ENCODE measurements at regions not wholly inside any gene's neighbourhood (a gene's known extent, or its start where the extent isn't known, plus 50 kb on each side); places are given as distances from the start of the nearest gene placed in this dataset.

DNA sequence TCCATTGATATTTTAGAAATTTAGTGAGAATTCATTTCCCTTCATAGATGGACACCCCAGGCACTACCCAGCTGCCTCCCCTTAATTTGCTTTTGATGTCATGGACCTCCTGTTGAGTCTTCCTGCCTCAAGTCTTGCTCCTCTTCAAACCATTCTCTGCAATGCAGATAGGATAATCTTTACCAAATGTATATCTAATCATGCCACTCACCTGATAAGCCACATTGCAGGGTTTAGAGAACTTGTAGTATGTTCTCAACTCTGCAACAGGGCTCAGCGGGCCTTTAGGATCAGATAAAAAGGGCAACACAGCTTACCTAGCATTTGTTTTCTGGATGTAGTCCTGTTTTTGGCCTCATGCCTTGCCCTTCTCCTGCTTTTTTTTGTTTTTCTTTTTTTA lies 234.5 kb downstream of the EMP1 start:
- TF ChIP-seq, protein P1, sequence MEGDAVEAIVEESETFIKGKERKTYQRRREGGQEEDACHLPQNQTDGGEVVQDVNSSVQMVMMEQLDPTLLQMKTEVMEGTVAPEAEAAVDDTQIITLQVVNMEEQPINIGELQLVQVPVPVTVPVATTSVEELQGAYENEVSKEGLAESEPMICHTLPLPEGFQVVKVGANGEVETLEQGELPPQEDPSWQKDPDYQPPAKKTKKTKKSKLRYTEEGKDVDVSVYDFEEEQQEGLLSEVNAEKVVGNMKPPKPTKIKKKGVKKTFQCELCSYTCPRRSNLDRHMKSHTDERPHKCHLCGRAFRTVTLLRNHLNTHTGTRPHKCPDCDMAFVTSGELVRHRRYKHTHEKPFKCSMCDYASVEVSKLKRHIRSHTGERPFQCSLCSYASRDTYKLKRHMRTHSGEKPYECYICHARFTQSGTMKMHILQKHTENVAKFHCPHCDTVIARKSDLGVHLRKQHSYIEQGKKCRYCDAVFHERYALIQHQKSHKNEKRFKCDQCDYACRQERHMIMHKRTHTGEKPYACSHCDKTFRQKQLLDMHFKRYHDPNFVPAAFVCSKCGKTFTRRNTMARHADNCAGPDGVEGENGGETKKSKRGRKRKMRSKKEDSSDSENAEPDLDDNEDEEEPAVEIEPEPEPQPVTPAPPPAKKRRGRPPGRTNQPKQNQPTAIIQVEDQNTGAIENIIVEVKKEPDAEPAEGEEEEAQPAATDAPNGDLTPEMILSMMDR (IDR thresholded peaks at IDR 0.05; ENCODE audit: insufficient read depth, low read length), result no peak
- TF ChIP-seq POLR2AphosphoS5 (IDR thresholded peaks at IDR 0.05; ENCODE audit: low read depth), result no peak
- TF ChIP-seq, protein P2, sequence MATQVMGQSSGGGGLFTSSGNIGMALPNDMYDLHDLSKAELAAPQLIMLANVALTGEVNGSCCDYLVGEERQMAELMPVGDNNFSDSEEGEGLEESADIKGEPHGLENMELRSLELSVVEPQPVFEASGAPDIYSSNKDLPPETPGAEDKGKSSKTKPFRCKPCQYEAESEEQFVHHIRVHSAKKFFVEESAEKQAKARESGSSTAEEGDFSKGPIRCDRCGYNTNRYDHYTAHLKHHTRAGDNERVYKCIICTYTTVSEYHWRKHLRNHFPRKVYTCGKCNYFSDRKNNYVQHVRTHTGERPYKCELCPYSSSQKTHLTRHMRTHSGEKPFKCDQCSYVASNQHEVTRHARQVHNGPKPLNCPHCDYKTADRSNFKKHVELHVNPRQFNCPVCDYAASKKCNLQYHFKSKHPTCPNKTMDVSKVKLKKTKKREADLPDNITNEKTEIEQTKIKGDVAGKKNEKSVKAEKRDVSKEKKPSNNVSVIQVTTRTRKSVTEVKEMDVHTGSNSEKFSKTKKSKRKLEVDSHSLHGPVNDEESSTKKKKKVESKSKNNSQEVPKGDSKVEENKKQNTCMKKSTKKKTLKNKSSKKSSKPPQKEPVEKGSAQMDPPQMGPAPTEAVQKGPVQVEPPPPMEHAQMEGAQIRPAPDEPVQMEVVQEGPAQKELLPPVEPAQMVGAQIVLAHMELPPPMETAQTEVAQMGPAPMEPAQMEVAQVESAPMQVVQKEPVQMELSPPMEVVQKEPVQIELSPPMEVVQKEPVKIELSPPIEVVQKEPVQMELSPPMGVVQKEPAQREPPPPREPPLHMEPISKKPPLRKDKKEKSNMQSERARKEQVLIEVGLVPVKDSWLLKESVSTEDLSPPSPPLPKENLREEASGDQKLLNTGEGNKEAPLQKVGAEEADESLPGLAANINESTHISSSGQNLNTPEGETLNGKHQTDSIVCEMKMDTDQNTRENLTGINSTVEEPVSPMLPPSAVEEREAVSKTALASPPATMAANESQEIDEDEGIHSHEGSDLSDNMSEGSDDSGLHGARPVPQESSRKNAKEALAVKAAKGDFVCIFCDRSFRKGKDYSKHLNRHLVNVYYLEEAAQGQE (IDR thresholded peaks at IDR 0.05; ENCODE audit: insufficient replicate concordance, low read depth), result no peak
- no peak for TF ChIP-seq GABPA (IDR thresholded peaks at IDR 0.05; ENCODE audit: low read depth)
